Activated naive CD8-positive, alpha-beta T cell treated with anti-CD3 and anti-CD28 coated beads, Interleukin-2, amount 50 U/mL, for 24 hours (primary cell): ENCODE measurements at regions not wholly inside any gene's neighbourhood (a gene's known extent, or its start where the extent isn't known, plus 50 kb on each side); places are given as distances from the start of the nearest gene placed in this dataset.

Experiments
- ATAC-seq: fragments of 150-1000 bp; cut with Tn5 transposase; one replicate; pipeline ENCODE4 v1.10.0; 2021
- DNase-seq: peaks from one replicate; pipeline ENCODE4 v3.0.0; 2021
- H3K27ac Mint-ChIP-seq: one replicate; pipeline ENCODE4 v1.8.0; 2021; ENCODE audit warnings: mild to moderate bottlenecking, mixed read lengths
- H3K27me3 Mint-ChIP-seq: one replicate; pipeline ENCODE4 v1.8.0; 2021; ENCODE audit warnings: mixed read lengths
- H3K36me3 Mint-ChIP-seq: one replicate; pipeline ENCODE4 v1.8.0; 2021; ENCODE audit warnings: low read depth, mixed read lengths
- H3K4me1 Mint-ChIP-seq: one replicate; pipeline ENCODE4 v1.8.0; 2021; ENCODE audit warnings: mixed read lengths
- H3K4me3 Mint-ChIP-seq: one replicate; pipeline ENCODE4 v1.8.0; 2021; ENCODE audit warnings: mild to moderate bottlenecking, moderate library complexity, mixed read lengths
- H3K9me3 Mint-ChIP-seq: one replicate; pipeline ENCODE4 v1.8.0; 2021; ENCODE audit warnings: mixed read lengths

DNA sequence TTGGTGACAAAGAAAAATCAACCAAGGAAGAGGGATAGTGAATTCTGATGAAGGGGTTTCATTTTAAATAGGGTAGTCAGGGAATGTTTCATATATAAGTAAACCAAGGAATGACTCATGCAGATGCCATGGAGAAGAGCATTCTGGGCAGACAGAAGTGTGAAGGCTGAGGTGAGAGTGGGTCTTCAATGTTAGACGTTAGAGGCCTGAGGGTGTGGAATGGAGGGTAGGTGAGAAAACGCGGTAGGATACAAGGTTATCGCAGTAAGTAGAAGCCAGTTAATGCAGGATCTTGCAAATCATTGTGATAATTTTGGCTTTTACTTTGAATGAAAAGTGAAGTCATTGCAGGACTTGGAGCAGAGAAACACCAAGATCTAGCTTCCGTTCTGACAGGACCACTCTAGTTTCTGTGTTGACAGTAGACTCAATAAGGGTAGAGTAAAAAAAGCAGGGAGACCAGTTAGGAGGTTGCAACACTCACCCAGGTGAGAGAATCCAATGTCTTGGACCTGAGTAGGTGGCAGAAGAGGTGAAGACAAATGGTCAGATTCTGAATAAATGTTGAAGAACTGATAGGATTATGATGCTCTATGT lies 225.2 kb upstream of the TMTC4 start:
- DNase-seq (no peak), ATAC-seq (no peak)
- Mint-ChIP-seq H3K27me3 (peaks cover 5% of the 10 kb centered on the region), H3K4me3 (no peak overlapping the region), H3K9me3 (no peaks in the 10 kb centered on the region), H3K27ac (no peak overlapping the region), H3K4me1 (no peaks in the 10 kb centered on the region), H3K36me3 (no peaks in the 10 kb centered on the region)

DNA sequence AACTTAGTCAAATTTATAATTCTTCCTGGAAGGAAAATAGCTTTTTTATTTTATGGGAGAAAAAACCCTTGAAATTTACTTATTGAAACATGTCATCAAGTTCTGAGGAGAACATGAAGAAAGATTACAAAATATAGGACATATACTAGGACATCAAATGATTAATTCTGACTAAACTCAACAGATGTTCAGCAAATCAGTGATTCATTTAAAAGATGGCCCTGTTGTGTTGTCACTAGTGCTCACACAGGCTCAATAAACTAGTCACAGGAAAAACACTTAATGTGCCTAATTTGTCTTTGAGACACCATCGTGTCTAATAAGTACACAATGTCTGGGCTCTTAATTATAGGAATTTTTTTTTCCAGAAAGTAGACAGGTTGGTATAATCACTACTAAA lies 223.8 kb upstream of the TMTC4 start:
- Mint-ChIP-seq H3K36me3 (no peaks in the 10 kb centered on the region), H3K4me3 (no peak overlapping the region), H3K4me1 (no peaks in the 10 kb centered on the region), H3K27me3 (peaks cover 5% of the 10 kb centered on the region), H3K9me3 (no peaks in the 10 kb centered on the region), H3K27ac (no peak overlapping the region)
- ATAC-seq (no peak), DNase-seq (no peak)

DNA sequence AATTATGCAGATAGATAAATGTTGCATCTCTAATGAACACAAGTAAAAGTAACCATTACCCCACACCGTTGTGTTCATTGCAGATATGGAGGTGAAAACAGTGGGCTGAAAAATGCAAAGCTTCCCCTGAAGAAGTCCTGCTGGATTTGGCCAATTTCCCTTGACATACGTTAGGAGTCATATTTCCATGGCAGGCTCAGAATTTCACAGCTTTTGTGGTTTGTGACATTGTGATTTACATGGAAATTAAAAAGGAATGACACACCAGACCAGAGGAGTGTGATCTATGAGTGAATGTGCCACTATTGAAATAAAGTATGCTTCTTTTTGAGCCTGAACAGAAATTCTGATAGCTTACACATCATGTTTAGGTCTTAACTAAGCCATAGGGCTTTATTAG lies 221.1 kb upstream of the TMTC4 start:
- Mint-ChIP-seq H3K9me3 (no peaks in the 10 kb centered on the region), H3K27me3 (peaks cover 8% of the 10 kb centered on the region), H3K4me3 (no peak overlapping the region), H3K27ac (no peak overlapping the region), H3K4me1 (no peaks in the 10 kb centered on the region), H3K36me3 (no peaks in the 10 kb centered on the region)
- ATAC-seq (no peak), DNase-seq (no peak)

DNA sequence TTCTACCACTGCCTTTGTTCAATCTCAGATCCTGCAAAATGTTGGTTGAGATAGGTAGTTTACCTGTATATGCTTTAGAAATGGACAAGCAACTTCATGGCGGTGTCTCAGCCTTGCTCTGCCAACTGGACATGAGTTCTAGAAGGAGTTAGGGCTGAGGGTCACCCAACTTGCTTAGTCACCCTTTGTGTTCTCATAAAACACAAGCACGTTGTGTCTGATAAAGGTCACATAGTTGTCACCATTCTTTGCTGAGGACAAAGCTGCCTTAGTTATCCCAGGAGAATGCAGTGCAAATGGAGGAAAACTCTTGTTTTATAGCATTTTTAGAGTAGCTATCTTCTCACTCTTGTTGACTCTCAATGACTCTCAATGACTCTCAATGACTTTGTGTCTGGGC lies 218.4 kb upstream of the TMTC4 start:
- no peak overlapping the region for H3K27ac Mint-ChIP-seq
- peaks cover 7% of the 10 kb centered on the region for H3K27me3 Mint-ChIP-seq
- no peak overlapping the region for H3K4me3 Mint-ChIP-seq
- DNase-seq (no peak), ATAC-seq (no peak)
- no peaks in the 10 kb centered on the region for H3K9me3 Mint-ChIP-seq
- H3K4me1 Mint-ChIP-seq: no peaks in the 10 kb centered on the region
- no peaks in the 10 kb centered on the region for H3K36me3 Mint-ChIP-seq

DNA sequence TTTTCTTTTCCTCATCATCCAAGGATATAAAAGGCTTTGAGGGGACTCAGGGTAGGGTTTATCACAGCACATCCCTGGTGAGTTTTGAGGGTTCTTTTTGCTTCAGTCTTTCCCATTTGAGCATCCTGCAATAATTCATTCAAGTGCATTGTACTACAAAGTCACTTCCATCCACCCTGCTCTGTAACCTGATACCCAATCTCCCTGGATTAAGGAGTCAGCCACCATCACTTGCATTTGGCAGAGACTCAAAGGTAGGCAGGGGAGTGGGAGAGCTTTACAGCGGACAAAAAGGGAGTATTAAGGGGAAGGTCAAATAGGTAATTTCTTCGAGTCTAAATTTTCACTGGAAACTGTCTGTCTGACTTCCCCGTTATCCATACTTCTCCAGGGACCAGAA lies 216.1 kb upstream of the TMTC4 start:
- H3K27ac Mint-ChIP-seq: no peak overlapping the region
- no peaks in the 10 kb centered on the region for H3K4me1 Mint-ChIP-seq
- no peak for ATAC-seq
- no peak for DNase-seq
- H3K36me3 Mint-ChIP-seq: no peaks in the 10 kb centered on the region
- H3K27me3 Mint-ChIP-seq: peaks cover 7% of the 10 kb centered on the region
- H3K9me3 Mint-ChIP-seq: no peaks in the 10 kb centered on the region
- H3K4me3 Mint-ChIP-seq: no peak overlapping the region

DNA sequence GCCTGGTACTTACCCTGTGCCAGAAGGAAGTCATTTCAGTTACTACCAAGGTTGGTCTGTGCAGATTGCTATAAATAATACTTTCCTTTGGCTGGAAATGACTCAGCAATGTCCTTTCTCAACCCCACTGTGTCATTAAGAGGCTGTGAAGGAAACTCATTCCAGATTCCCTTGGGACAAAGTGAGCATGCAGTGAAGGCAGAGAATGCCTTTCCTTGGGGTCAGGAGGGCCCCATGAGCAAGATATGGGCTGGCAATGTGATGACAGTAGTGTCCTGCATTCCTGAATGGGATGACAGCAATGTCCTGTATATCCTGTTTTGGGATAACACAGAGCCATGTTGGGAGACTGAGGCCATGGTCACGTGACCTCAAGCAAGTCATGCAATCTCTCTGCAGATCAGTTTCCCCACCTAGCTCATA lies 213.1 kb upstream of the TMTC4 start:
- no peaks in the 10 kb centered on the region for H3K36me3 Mint-ChIP-seq
- H3K27ac Mint-ChIP-seq: no peak overlapping the region
- no peaks in the 10 kb centered on the region for H3K9me3 Mint-ChIP-seq
- ATAC-seq: no peak
- no peak overlapping the region for H3K4me3 Mint-ChIP-seq
- no peaks in the 10 kb centered on the region for H3K4me1 Mint-ChIP-seq
- peaks cover 6% of the 10 kb centered on the region for H3K27me3 Mint-ChIP-seq
- DNase-seq: no peak

DNA sequence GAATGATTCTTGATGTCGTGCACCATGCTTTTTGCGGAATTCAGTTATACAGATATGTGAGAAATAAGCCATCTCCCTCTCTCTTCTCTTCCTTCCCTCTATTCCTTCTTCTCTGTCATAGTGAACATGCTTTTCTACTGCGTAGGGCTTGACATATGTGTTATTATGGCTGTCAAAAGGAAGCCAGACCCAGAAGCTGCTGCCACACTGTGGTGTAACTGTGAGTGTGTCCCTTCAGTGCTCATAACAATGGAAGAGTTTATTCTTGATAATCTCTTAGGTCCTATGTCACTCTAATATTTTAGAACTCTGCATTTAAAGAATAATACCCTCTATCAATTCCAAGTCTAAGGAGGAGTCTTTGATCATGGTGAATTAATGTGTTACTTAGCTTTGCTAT lies 208.9 kb upstream of the TMTC4 start:
- H3K27ac Mint-ChIP-seq: no peak overlapping the region
- no peak for DNase-seq
- no peaks in the 10 kb centered on the region for H3K36me3 Mint-ChIP-seq
- H3K27me3 Mint-ChIP-seq: peaks cover 24% of the 10 kb centered on the region
- no peak overlapping the region for H3K4me3 Mint-ChIP-seq
- ATAC-seq: no peak
- H3K9me3 Mint-ChIP-seq: no peaks in the 10 kb centered on the region
- no peaks in the 10 kb centered on the region for H3K4me1 Mint-ChIP-seq

DNA sequence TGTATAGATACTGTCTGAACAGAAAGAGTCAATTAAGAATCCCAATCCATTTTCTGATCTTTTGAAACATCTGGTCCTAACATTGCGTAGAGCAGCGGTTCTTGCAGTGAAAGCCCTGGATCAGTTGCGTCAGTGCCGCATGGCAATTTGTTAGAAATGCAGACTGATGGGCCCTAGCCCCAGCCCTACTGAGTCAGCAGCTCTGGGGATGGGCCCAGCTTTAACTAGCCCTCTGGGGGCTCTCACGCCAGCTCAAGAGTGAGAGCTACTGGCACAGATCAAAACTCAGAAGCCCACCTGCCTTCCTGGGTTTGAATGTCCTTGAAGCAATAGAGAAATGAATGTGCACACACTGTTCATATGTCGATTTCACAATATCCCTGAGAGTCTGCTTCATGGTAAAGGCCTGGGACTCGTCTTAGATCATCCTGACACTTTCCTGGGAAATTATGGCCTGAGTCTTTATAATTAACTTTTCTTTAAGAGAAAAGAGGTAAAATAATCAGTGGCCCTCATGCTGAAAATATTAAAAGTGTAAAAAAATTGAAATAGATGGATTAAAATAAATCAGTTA lies 206.8 kb upstream of the TMTC4 start:
- Mint-ChIP-seq H3K4me3 (no peak overlapping the region), H3K9me3 (peaks cover 12% of the 10 kb centered on the region), H3K27ac (no peak overlapping the region), H3K27me3 (peaks cover 30% of the 10 kb centered on the region), H3K36me3 (no peaks in the 10 kb centered on the region), H3K4me1 (peaks cover 2% of the 10 kb centered on the region)
- DNase-seq (no peak), ATAC-seq (no peak)

DNA sequence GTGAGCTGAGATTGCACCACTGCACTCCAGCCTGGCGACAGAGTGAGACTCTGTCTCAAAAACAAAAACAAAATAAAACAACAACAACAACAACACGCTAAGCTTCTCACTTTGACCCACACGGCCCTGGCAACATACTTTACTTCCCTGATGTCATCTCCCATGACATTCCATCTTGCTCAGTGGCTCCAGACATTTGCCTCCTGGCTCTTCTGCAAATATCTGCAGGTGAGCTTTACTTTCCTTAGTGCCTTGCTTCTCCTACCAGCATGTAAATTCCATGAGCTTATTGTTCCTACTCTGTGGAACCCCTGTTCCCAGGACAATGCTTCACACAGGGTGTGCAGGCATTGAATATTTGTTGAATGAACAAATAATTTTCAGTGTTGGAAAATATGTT lies 205.6 kb upstream of the TMTC4 start:
- peaks cover 33% of the 10 kb centered on the region for H3K27me3 Mint-ChIP-seq
- no peak for DNase-seq
- H3K9me3 Mint-ChIP-seq: peaks cover 17% of the 10 kb centered on the region
- no peak overlapping the region for H3K27ac Mint-ChIP-seq
- ATAC-seq: no peak
- H3K4me1 Mint-ChIP-seq: peaks cover 13% of the 10 kb centered on the region
- H3K36me3 Mint-ChIP-seq: no peaks in the 10 kb centered on the region
- H3K4me3 Mint-ChIP-seq: no peak overlapping the region

DNA sequence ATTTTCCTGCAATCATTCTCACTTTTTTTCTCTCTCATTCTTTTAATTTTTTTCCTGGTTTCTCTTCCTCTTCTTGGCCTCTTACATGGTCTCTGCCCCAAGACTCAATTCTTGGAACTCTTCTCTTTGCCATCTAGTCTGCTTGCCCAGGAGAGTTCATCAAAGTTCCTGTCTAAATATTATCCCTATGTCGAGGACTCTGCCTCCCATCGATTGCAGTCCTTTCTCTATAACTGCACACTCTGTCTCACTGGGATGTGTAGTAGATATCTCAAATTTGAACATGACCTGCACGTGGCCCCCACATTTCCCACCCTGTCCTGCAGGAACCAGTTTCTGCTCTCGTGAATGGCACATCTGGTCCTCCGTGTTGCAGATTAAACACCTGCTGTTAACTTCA lies 204.7 kb upstream of the TMTC4 start:
- ATAC-seq (no peak), DNase-seq (no peak)
- Mint-ChIP-seq H3K4me1 (peaks cover 16% of the 10 kb centered on the region), H3K4me3 (no peak overlapping the region), H3K9me3 (peaks cover 17% of the 10 kb centered on the region), H3K27me3 (peaks cover 38% of the 10 kb centered on the region), H3K27ac (no peak overlapping the region), H3K36me3 (no peaks in the 10 kb centered on the region)

DNA sequence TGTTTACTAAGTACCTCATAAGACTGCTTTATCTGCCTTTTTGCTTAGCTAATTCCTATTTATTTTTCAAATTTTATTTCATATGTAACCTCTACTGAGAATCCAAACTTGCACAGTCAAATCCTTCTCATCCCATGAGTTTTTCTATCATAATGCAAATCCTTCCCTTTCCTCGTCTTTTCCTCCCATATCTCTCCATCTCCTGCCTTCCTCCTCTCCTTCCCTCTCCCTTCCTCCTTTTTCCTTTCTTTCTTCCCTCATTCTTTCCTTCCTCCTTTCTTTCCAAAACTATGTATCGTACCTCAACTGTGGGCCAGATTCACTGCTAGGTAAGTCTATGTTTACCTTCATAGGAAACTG lies 201.4 kb upstream of the TMTC4 start:
- no peak overlapping the region for H3K4me3 Mint-ChIP-seq
- H3K27me3 Mint-ChIP-seq: peaks cover 48% of the 10 kb centered on the region
- H3K4me1 Mint-ChIP-seq: peaks cover 16% of the 10 kb centered on the region
- DNase-seq (no peak), ATAC-seq (no peak)
- H3K36me3 Mint-ChIP-seq: no peaks in the 10 kb centered on the region
- peaks cover 17% of the 10 kb centered on the region for H3K9me3 Mint-ChIP-seq
- H3K27ac Mint-ChIP-seq: no peak overlapping the region

DNA sequence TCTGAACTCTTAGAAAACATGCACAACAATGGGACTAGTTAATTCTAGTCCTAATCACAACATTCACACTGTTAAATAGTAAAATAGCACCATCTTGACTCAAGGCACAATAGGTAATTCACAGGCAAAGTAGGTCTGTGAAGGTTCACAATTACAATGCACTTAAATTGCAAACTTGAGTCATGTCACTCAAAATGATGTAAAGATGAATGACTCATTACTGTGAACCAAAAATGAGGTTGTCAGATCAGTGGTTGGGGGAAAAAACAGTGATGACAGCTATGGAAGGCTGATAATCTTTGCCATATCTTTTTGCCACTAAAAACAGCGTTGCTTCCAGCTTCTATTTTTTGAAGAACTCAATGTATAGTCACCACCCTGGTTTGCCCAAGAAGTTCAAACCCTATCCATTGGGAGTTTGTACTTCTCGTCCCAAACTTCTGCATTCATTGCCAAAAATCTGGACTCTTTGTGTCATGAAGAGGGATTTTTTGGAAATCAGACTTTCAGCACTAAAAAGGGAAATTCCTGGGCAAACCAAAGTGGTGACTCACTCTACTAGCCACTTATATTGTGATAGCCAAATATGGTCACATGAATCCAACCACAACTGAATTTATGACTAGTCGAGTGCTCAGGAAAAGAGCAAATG lies 200.9 kb upstream of the TMTC4 start:
- peak overlapping the region; percentile 79 for H3K27ac Mint-ChIP-seq
- DNase-seq (peak; percentile 2), ATAC-seq (peak; percentile 88)
- no peak overlapping the region for H3K4me3 Mint-ChIP-seq
- H3K36me3 Mint-ChIP-seq: no peaks in the 10 kb centered on the region
- H3K27me3 Mint-ChIP-seq: peaks cover 43% of the 10 kb centered on the region
- H3K4me1 Mint-ChIP-seq: peaks cover 16% of the 10 kb centered on the region
- peaks cover 17% of the 10 kb centered on the region for H3K9me3 Mint-ChIP-seq

DNA sequence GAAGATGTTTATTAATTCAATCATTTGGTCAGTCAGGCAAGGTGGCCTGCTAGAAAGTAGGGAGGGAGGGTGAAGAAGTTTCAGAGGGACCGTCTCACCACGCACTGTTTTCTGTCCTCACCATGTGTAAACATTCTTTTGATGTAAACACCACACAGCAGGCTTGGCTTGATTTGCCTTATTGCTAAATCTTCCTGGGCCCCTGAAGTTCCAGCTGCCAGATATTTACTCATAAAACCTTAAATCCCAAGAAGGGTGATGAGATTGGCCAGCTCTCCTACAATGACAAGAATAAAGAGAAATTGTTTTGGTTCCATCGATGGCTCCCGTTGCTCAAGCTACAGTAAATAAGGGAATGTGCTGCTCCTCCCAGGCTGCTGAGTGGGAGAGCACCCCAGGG lies 198.2 kb upstream of the TMTC4 start:
- H3K36me3 Mint-ChIP-seq: no peaks in the 10 kb centered on the region

DNA sequence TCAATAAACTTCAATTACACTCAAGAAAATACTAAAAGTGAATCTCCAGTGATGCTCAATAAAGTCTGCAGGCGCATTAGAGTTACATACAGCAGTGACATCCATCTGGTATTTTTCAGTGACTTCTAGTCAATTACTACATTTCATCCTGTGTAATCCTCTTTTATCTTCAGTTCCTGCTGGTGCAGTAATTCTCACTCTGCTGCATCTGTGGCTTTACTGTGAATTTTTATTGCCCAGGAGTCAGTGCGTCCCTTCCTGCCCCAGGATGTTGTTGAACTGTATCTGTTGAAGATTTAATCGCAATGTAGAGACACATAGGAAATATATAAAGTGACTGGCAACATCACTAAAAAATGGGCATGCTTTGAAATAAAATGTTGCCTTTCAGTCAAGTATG lies 196.3 kb upstream of the TMTC4 start:
- no peak overlapping the region for H3K4me3 Mint-ChIP-seq
- H3K27ac Mint-ChIP-seq: no peak overlapping the region
- ATAC-seq (no peak), DNase-seq (no peak)
- H3K9me3 Mint-ChIP-seq: peaks cover 14% of the 10 kb centered on the region
- peaks cover 23% of the 10 kb centered on the region for H3K27me3 Mint-ChIP-seq
- H3K36me3 Mint-ChIP-seq: no peaks in the 10 kb centered on the region
- peaks cover 10% of the 10 kb centered on the region for H3K4me1 Mint-ChIP-seq

More for the DNA sequence above, 198.2 kb upstream of the TMTC4 start:
- Mint-ChIP-seq H3K27me3 (peaks cover 34% of the 10 kb centered on the region), H3K4me3 (no peak overlapping the region), H3K9me3 (peaks cover 17% of the 10 kb centered on the region), H3K4me1 (peaks cover 16% of the 10 kb centered on the region), H3K27ac (no peak overlapping the region)
- DNase-seq (no peak), ATAC-seq (no peak)

DNA sequence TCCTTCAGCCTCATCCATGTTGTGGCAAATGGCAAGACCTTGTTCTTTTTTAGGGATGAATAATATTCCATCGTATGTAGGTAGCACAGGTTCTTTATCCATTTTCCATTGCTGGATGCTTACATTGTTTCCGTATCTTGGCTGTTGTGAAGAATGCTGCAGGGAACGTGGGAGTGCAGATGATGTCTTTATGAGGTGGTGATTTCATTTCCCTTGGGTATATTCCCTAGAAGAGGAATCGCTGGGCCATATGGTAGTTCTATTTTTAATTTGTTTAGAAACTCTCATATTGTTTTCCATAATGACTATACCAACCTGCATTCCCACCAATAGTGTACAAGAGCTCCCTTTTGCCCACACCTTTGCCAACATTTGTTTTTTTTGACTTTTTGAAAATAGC lies 186.3 kb upstream of the TMTC4 start:
- Mint-ChIP-seq H3K9me3 (peaks cover 4% of the 10 kb centered on the region), H3K4me1 (no peaks in the 10 kb centered on the region), H3K27ac (no peak overlapping the region), H3K27me3 (peaks cover 1% of the 10 kb centered on the region), H3K36me3 (no peaks in the 10 kb centered on the region), H3K4me3 (no peak overlapping the region)
- DNase-seq (no peak), ATAC-seq (no peak)
